ENCODE measurements at regions not wholly inside any gene's neighbourhood (a gene's known extent, or its start where the extent isn't known, plus 50 kb on each side); places are given as distances from the start of the nearest gene placed in this dataset.
"Not testable (repeated sequence)": the region's sequence is repeated elsewhere in the genome, so short reads cannot be mapped to it uniquely, and the experiment has no call there.

GRCh38 chr2:238528953-238529781 is 102.4 kb downstream of the ASB1 start:
- Histone ChIP-seq H3K9me3 (peaks cover 37% of the 10 kb centered on the region), H3K4me3 (no peak overlapping the region), H3K4me1 (peaks cover 39% of the 10 kb centered on the region), H3K4me2 (peak overlapping the region; percentile 68), H3K27ac (peak overlapping the region; percentile 72 to 89)
- POLR2A ChIA-PET: interaction anchor here (1.1 kb wide), 1 partner anchor 155 kb away, joined by 3 read pairs; no protein-coding TSS in a partner anchor
- CTCF ChIA-PET: interaction anchor here (0.6 to 2.9 kb wide), 12 partner anchors 11 to 322 kb away, joined by 3 to 21 read pairs (median 4); no protein-coding TSS in a partner anchor
- ATAC-seq (peak; percentile 87 to 92), FAIRE-seq (peak; percentile 63), DNase-seq (ENCODE audit: low read depth in 1 of 2, low spot score in 1 of 2) (peak; percentile 66 to 88)
- 53% methylated on average over 10 of the region's 10 CpGs for WGBS (ENCODE audit: missing lambda C conversion rate)
- TF ChIP-seq RFX5 (IDR thresholded peaks at IDR 0.05) (no peak), GATA3 (IDR thresholded peaks at IDR 0.05; ENCODE audit: borderline replicate concordance) (peak; percentile 78; the same call in 1 of the 2 replicates), SMC3 (IDR thresholded peaks at IDR 0.05) (peak; percentile 58; the same call in 2 of the 3 replicates), JUN (IDR thresholded peaks at IDR 0.05) (peak; percentile 52 to 61; a peak in 3 of 5 replicates), PHF8 (IDR thresholded peaks at IDR 0.05; ENCODE audit: borderline replicate concordance, low read depth) (no peak), EP300 (IDR thresholded peaks at IDR 0.05) (peak in 1 of 2 experiments; percentile 26; a peak in 1 of 5 replicates), JUNB (IDR thresholded peaks at IDR 0.05) (peak; percentile 60), MAX (IDR thresholded peaks at IDR 0.05) (peak; percentile 65), FOSL2 (IDR thresholded peaks at IDR 0.05) (0 out of 2 replicates have a peak, but pooled peaks have one; percentile 24), FOSL2 (CRISPR knock-in tag; IDR thresholded peaks at IDR 0.05) (peak; percentile 72), RAD21 (conservative IDR thresholded peaks at IDR 0.05 in 1 of 2, IDR thresholded peaks at IDR 0.05 in 1 of 2) (peak; percentile 44 to 62; a peak in 4 of 5 replicates), FOXS1 (CRISPR knock-in tag; IDR thresholded peaks at IDR 0.05) (no peak), CEBPB (IDR thresholded peaks at IDR 0.05) (peak in 1 of 2 experiments; percentile 44; a peak in 1 of 4 replicates)

GRCh38 chr2:238531017-238531645 is 104.4 kb downstream of the ASB1 start:
- peak; percentile 93 for TF ChIP-seq ZFP36 (IDR thresholded peaks at IDR 0.05; ENCODE audit: borderline replicate concordance, partially characterized antibody)
- CTCF ChIA-PET: interaction anchor here (0.6 to 1.0 kb wide), 3 partner anchors 28 to 254 kb away, joined by 3 to 7 read pairs (median 3); no protein-coding TSS in a partner anchor
- 71% methylated on average over 4 of the region's 4 CpGs for WGBS (ENCODE audit: missing lambda C conversion rate)
- FAIRE-seq; H3K4me2 ChIP-seq; POLR2A ChIA-PET; DNase-seq (ENCODE audit: low read depth in 1 of 2, low spot score in 1 of 2); ATAC-seq; H3K4me3 ChIP-seq; H3K27ac ChIP-seq: not testable (repeated sequence)
- Histone ChIP-seq H3K4me1 (peaks cover 32% of the 10 kb centered on the region), H3K9me3 (peaks cover 46% of the 10 kb centered on the region)

- peak; percentile 54; the same call in 1 of the 2 replicates for TF ChIP-seq HDAC2 (IDR thresholded peaks at IDR 0.05)
- H3K4me3 ChIP-seq; ATAC-seq; H3K4me1 ChIP-seq; H3K4me2 ChIP-seq; CTCF ChIA-PET; H3K27ac ChIP-seq; FAIRE-seq; DNase-seq (ENCODE audit: low read depth in 1 of 2, low spot score in 1 of 2); POLR2A ChIA-PET: not testable (repeated sequence)
- 0% methylated on average over 2 of the region's 3 CpGs for WGBS (ENCODE audit: missing lambda C conversion rate)
- H3K9me3 ChIP-seq: peaks cover 98% of the 10 kb centered on the region
These were observed 117.0 kb downstream of the ASB1 start for GRCh38 chr2:238543732-238544131.

GRCh38 chr2:238548902-238549462 is 122.3 kb downstream of the ASB1 start:
- POLR2A ChIA-PET: no interaction called here
- FAIRE-seq (no peak), DNase-seq (ENCODE audit: low read depth in 1 of 2, low spot score in 1 of 2) (no peak), ATAC-seq (no peak)
- Histone ChIP-seq H3K27ac (no peak overlapping the region), H3K4me1 (no peaks in the 10 kb centered on the region), H3K4me2 (no peak overlapping the region), H3K4me3 (no peak overlapping the region), H3K9me3 (peaks cover 93% of the 10 kb centered on the region)
- WGBS (ENCODE audit: missing lambda C conversion rate): 55% methylated on average over 5 of the region's 5 CpGs
- TF ChIP-seq KDM1A (IDR thresholded peaks at IDR 0.05; ENCODE audit: low read depth) (0 out of 2 replicates have a peak, but pooled peaks have one; percentile 6), HEYL (CRISPR knock-in tag; IDR thresholded peaks at IDR 0.05) (no peak), CHD4 (IDR thresholded peaks at IDR 0.05; ENCODE audit: borderline replicate concordance) (peak; percentile 58; the same call in 1 of the 2 replicates)
- CTCF ChIA-PET: no interaction called here

All from A549 (cell line).